ENCODE measurements at regions not wholly inside any gene's neighbourhood (a gene's known extent, or its start where the extent isn't known, plus 50 kb on each side); places are given as distances from the start of the nearest gene placed in this dataset.
A peak's percentile ranks its signal among the peaks of the same experiment; 100 is the strongest.

DNA sequence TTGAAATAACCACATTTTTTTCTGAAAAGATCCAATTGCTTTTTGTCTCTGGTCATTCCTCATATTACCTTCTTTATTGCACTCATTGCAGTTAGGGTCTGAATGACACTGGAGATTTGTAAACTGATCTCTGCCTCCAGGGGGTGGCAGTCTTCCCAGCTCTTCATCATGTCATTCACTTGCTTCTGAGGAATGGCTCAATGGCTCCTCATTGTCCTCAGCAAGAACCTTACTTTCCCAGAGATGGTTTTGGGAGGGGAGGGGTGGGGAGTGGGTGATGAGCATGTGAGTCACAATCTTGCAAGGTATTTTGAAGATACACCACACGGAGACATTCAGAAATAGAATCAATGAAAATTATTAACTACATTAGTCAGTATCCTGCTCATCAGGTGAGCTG lies 159.8 kb upstream of the GAS1 start:
- no peak for TF ChIP-seq POLR2A (IDR thresholded peaks at IDR 0.05)
- TF ChIP-seq, protein P1, sequence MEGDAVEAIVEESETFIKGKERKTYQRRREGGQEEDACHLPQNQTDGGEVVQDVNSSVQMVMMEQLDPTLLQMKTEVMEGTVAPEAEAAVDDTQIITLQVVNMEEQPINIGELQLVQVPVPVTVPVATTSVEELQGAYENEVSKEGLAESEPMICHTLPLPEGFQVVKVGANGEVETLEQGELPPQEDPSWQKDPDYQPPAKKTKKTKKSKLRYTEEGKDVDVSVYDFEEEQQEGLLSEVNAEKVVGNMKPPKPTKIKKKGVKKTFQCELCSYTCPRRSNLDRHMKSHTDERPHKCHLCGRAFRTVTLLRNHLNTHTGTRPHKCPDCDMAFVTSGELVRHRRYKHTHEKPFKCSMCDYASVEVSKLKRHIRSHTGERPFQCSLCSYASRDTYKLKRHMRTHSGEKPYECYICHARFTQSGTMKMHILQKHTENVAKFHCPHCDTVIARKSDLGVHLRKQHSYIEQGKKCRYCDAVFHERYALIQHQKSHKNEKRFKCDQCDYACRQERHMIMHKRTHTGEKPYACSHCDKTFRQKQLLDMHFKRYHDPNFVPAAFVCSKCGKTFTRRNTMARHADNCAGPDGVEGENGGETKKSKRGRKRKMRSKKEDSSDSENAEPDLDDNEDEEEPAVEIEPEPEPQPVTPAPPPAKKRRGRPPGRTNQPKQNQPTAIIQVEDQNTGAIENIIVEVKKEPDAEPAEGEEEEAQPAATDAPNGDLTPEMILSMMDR (IDR thresholded peaks at IDR 0.05): peak in 1 of 12 donors; percentile 6

Data from heart left ventricle (tissue), 13 donors.